Neuronal stem cell (in vitro differentiated cells): ENCODE measurements at regions not wholly inside any gene's neighbourhood (a gene's known extent, or its start where the extent isn't known, plus 50 kb on each side); places are given as distances from the start of the nearest gene placed in this dataset.

Experiments
- DNase-seq: peaks from one replicate; pipeline ENCODE4 v3.0.0-alpha.2; 2013; ENCODE audit warnings: low spot score
- H2AFZ ChIP-seq: one replicate; pipeline ENCODE4 v1.6.1; 2013; ENCODE audit warnings: mild to moderate bottlenecking, low read length, inconsistent platforms
- H2AK5ac ChIP-seq: 2 replicates; pipeline ENCODE4 v1.6.1; 2013; ENCODE audit warnings: low read depth, mild to moderate bottlenecking, inconsistent platforms, low read length, moderate library complexity, mixed read lengths
- H2BK120ac ChIP-seq: 2 replicates; pipeline ENCODE4 v1.6.1; 2013; ENCODE audit warnings: low read depth, mild to moderate bottlenecking, inconsistent platforms, low read length, moderate library complexity, mixed read lengths
- H2BK12ac ChIP-seq: one replicate; pipeline ENCODE4 v1.6.1; 2013; ENCODE audit warnings: low read length, inconsistent platforms
- H2BK15ac ChIP-seq: 2 replicates; pipeline ENCODE4 v1.6.1; 2013; ENCODE audit warnings: mild to moderate bottlenecking, low read length, inconsistent platforms, mixed read lengths
- H2BK5ac ChIP-seq: one replicate; pipeline ENCODE4 v1.6.1; 2013; ENCODE audit warnings: inconsistent platforms, mild to moderate bottlenecking, low read length, moderate library complexity
- H3K14ac ChIP-seq: one replicate; pipeline ENCODE4 v1.6.1; 2013; ENCODE audit warnings: low read length, inconsistent platforms
- H3K18ac ChIP-seq: 2 replicates; pipeline ENCODE4 v1.6.1; 2013; ENCODE audit warnings: low read length, inconsistent platforms
- H3K23ac ChIP-seq: 2 replicates; pipeline ENCODE4 v1.6.1; 2013; ENCODE audit warnings: low read depth, mild to moderate bottlenecking, mixed read lengths, low read length, inconsistent platforms; ENCODE audit not compliant: poor library complexity
- H3K27ac ChIP-seq: replicated peaks from 3 replicates; pipeline ENCODE4 v1.5.1; 2013; ENCODE audit warnings: low read length, inconsistent platforms
- H3K27me3 ChIP-seq, 3 experiments: 2 replicates each; pipeline ENCODE4 v1.6.1; 2013; ENCODE audit warnings: low read length in 3 of 3, mild to moderate bottlenecking in 2 of 3, inconsistent platforms in 1 of 3, low read depth in 1 of 3, mixed read lengths in 1 of 3, moderate library complexity in 1 of 3; ENCODE audit not compliant: control insufficient read depth in 3 of 3, insufficient read depth in 3 of 3
- H3K36me3 ChIP-seq, 2 donors: replicated peaks in 1 of 2; 2 replicates each; pipeline ENCODE4 v1.6.1; 2013; ENCODE audit warnings: low read length in 2 of 2; ENCODE audit not compliant: control insufficient read depth in 2 of 2, insufficient read depth in 2 of 2
- H3K4ac ChIP-seq: 2 replicates; pipeline ENCODE4 v1.6.1; 2013; ENCODE audit warnings: inconsistent platforms, mild to moderate bottlenecking, low read length, moderate library complexity
- H3K4me1 ChIP-seq, 2 donors: 1 replicate in 1 of 2; 2 replicates in 1 of 2; pipeline ENCODE4 v1.6.1; 2013; ENCODE audit warnings: low read length in 2 of 2, low read depth in 1 of 2; ENCODE audit not compliant: control insufficient read depth in 2 of 2, insufficient read depth in 1 of 2
- H3K4me2 ChIP-seq: one replicate; pipeline ENCODE4 v1.6.1; 2013; ENCODE audit warnings: mild to moderate bottlenecking, low read length, inconsistent platforms; ENCODE audit not compliant: insufficient read depth, poor library complexity, severe bottlenecking
- H3K4me3 ChIP-seq, 2 donors: 2 replicates each; pipeline ENCODE4 v1.5.1; 2013; ENCODE audit warnings: low read length in 2 of 2, mild to moderate bottlenecking in 2 of 2, inconsistent platforms in 1 of 2, moderate library complexity in 1 of 2
- H3K79me1 ChIP-seq: one replicate; pipeline ENCODE4 v1.6.1; 2013; ENCODE audit warnings: low read depth, mild to moderate bottlenecking, inconsistent platforms, low read length, moderate library complexity
- H3K9ac ChIP-seq: one replicate; pipeline ENCODE4 v1.6.1; 2013; ENCODE audit warnings: mild to moderate bottlenecking, low read depth, low read length, inconsistent platforms; ENCODE audit not compliant: poor library complexity
- H3K9me3 ChIP-seq, 2 donors: replicated peaks in 1 of 2; 2 replicates each; pipeline versions ENCODE3 to v1.6.1; 2013; ENCODE audit warnings: low read length in 2 of 2, mild to moderate bottlenecking in 2 of 2, inconsistent platforms in 1 of 2, low read depth in 1 of 2, mixed read lengths in 1 of 2, moderate library complexity in 1 of 2; ENCODE audit not compliant: control insufficient read depth in 2 of 2, insufficient read depth in 1 of 2
- H4K8ac ChIP-seq: one replicate; pipeline ENCODE4 v1.6.1; 2013; ENCODE audit warnings: low read depth, mild to moderate bottlenecking, inconsistent platforms, low read length, moderate library complexity
- H4K91ac ChIP-seq: one replicate; pipeline ENCODE4 v1.6.1; 2013; ENCODE audit warnings: low read length, low read depth, mild to moderate bottlenecking, inconsistent platforms; ENCODE audit not compliant: poor library complexity
- WGBS, 2 donors: extraction: QIAGEN DNeasy Blood & Tissue Kit; methylation state at CpG; one replicate each; pipeline ENCODE4 v1.1.7; 2013; ENCODE audit warnings: missing lambda C conversion rate in 2 of 2, mixed read lengths in 1 of 2; ENCODE audit not compliant: insufficient read length in 2 of 2, insufficient replicate concordance in 1 of 2; ENCODE audit errors: extremely low coverage in 2 of 2; 5-methylcytosine and 5-hydroxymethylcytosine counted together

GRCh38 chr5:143471041-143471509 is 67.6 kb upstream of the NR3C1 start:
- no peak overlapping the region for H3K18ac ChIP-seq
- no CpG with 5 or more reads among the region's 1 CpG for WGBS, 2 donors
- H3K9ac ChIP-seq, result no peak overlapping the region
- no peak overlapping the region for H3K27ac ChIP-seq
- H3K9me3 ChIP-seq, result no peaks in the 10 kb centered on the region
- H3K36me3 ChIP-seq, result no peaks in the 10 kb centered on the region
- no peak overlapping the region for H2BK120ac ChIP-seq
- no peak overlapping the region for H2BK12ac ChIP-seq
- H3K14ac ChIP-seq, result no peak overlapping the region
- no peak overlapping the region for H3K4me2 ChIP-seq
- no peaks in the 10 kb centered on the region for H3K79me1 ChIP-seq
- no peaks in the 10 kb centered on the region for H3K4me1 ChIP-seq
- H3K4ac ChIP-seq, result no peak overlapping the region
- H4K91ac ChIP-seq, result no peak overlapping the region
- no peak overlapping the region for H4K8ac ChIP-seq
- H2BK15ac ChIP-seq, result no peak overlapping the region
- no peak overlapping the region for H3K23ac ChIP-seq
- H2AFZ ChIP-seq, result no peak overlapping the region
- no peak overlapping the region for H2BK5ac ChIP-seq
- DNase-seq, result no peak
- H3K4me3 ChIP-seq, result no peak overlapping the region
- H3K27me3 ChIP-seq, result no peaks in the 10 kb centered on the region
- no peak overlapping the region for H2AK5ac ChIP-seq

DNA sequence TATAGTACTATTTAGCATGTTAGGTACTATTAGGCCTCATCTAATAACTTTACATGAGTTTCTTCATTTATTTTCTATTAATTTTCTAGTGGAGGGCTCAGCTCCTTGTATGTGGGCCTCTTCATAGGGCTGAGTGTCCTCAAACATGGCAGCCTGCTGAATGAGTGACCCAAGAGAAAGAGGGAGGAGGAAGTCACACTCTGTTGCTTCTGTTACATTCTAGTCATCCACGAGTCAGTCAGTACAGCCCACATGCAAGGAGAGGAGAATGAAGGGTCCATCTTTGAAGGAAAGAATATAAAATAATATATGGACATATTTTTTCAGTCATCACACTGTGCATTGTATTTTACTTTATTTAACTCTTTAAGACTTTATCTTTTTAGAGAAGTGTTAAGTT is 66.6 kb upstream of the NR3C1 start:
- no peak overlapping the region for H4K8ac ChIP-seq
- no peak overlapping the region for H3K27ac ChIP-seq
- no peak overlapping the region for H2BK5ac ChIP-seq
- no peak overlapping the region for H2BK15ac ChIP-seq
- H3K4me3 ChIP-seq, result no peak overlapping the region
- no peak overlapping the region for H2AK5ac ChIP-seq
- H3K4me1 ChIP-seq, result no peaks in the 10 kb centered on the region
- H3K36me3 ChIP-seq, result no peaks in the 10 kb centered on the region
- H3K79me1 ChIP-seq, result no peaks in the 10 kb centered on the region
- no CpG with 5 or more reads among the region's 1 CpG for WGBS, 2 donors
- H2BK120ac ChIP-seq, result no peak overlapping the region
- no peak overlapping the region for H3K9ac ChIP-seq
- H3K27me3 ChIP-seq, result no peaks in the 10 kb centered on the region
- no peak for DNase-seq
- no peak overlapping the region for H3K14ac ChIP-seq
- no peak overlapping the region for H2BK12ac ChIP-seq
- no peak overlapping the region for H3K4ac ChIP-seq
- H2AFZ ChIP-seq, result no peak overlapping the region
- H3K23ac ChIP-seq, result no peak overlapping the region
- no peak overlapping the region for H3K4me2 ChIP-seq
- no peak overlapping the region for H4K91ac ChIP-seq
- H3K18ac ChIP-seq, result no peak overlapping the region
- H3K9me3 ChIP-seq, result no peaks in the 10 kb centered on the region

GRCh38 chr5:143469125-143469524 is 65.6 kb upstream of the NR3C1 start:
- Histone ChIP-seq H3K18ac (no peak overlapping the region), H4K8ac (no peak overlapping the region), H3K27me3 (no peaks in the 10 kb centered on the region), H3K9ac (no peak overlapping the region), H4K91ac (no peak overlapping the region), H3K14ac (no peak overlapping the region), H3K9me3 (peaks cover 0 to 1% of the 10 kb centered on the region in 2 donors), H3K4ac (no peak overlapping the region), H2BK5ac (no peak overlapping the region), H2BK15ac (no peak overlapping the region), H3K36me3 (no peaks in the 10 kb centered on the region), H2BK120ac (no peak overlapping the region), H2AK5ac (no peak overlapping the region), H2AFZ (no peak overlapping the region), H3K4me3 (no peak overlapping the region), H3K23ac (no peak overlapping the region), H3K79me1 (no peaks in the 10 kb centered on the region), H2BK12ac (no peak overlapping the region), H3K4me1 (no peaks in the 10 kb centered on the region), H3K27ac (no peak overlapping the region), H3K4me2 (no peak overlapping the region)
- no CpG with 5 or more reads among the region's 2 CpGs for WGBS, 2 donors
- DNase-seq, result no peak

DNA sequence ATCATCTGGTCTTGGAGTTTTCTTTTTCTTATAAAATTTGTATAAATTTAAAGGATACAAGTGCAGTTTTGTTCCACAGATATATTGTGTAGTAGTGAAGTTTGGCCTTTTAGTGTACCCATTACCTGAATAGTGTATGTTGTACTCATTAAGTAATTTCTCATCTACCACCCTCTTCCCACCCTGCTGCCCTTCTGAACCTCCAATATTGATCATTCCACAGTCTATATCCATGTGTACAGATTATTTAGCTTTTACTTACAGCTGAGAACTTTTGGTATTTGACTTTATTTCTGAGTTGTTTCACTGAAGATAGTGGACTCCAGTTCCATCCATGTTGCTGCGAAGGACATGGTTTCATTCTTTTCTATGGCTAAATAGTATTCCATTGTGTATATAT is 63.1 kb upstream of the NR3C1 start:
- H3K4me2 ChIP-seq, result no peak overlapping the region
- no peak overlapping the region for H2AK5ac ChIP-seq
- no peaks in the 10 kb centered on the region for H3K27me3 ChIP-seq
- no peak overlapping the region for H3K27ac ChIP-seq
- no peak overlapping the region for H2BK120ac ChIP-seq
- H3K36me3 ChIP-seq, result no peaks in the 10 kb centered on the region
- no peak overlapping the region for H4K91ac ChIP-seq
- no peak overlapping the region for H2BK12ac ChIP-seq
- H2BK15ac ChIP-seq, result no peak overlapping the region
- H3K18ac ChIP-seq, result no peak overlapping the region
- H2BK5ac ChIP-seq, result no peak overlapping the region
- no peak overlapping the region for H3K4ac ChIP-seq
- no peak overlapping the region for H2AFZ ChIP-seq
- no peak overlapping the region for H4K8ac ChIP-seq
- no peaks in the 10 kb centered on the region for H3K4me1 ChIP-seq
- no peak overlapping the region for H3K4me3 ChIP-seq
- H3K79me1 ChIP-seq, result no peaks in the 10 kb centered on the region
- peaks cover 0 to 1% of the 10 kb centered on the region in 2 donors for H3K9me3 ChIP-seq
- H3K23ac ChIP-seq, result no peak overlapping the region
- no peak for DNase-seq
- H3K14ac ChIP-seq, result no peak overlapping the region
- WGBS, 2 donors, result no CpG with 5 or more reads among the region's 1 CpG
- H3K9ac ChIP-seq, result no peak overlapping the region
